Keratinocyte (primary cell): ENCODE measurements at regions not wholly inside any gene's neighbourhood (a gene's known extent, or its start where the extent isn't known, plus 50 kb on each side); places are given as distances from the start of the nearest gene placed in this dataset.

ENCODE experiments used
- DNase-seq: peaks from one replicate; pipeline ENCODE4 v3.0.0-alpha.2; 2011; ENCODE audit warnings: low read depth, missing footprints, low spot score
- FAIRE-seq: peaks from 2 replicates; lab custom pipeline; 2011; peaks lifted over from hg19 to GRCh38; lab: Jason Lieb, UNC
- H2AFZ ChIP-seq: 2 replicates; pipeline ENCODE4 v1.6.0; 2012; ENCODE audit warnings: low read length, control low read depth, inconsistent platforms; ENCODE audit not compliant: control insufficient read depth
- H3K27ac ChIP-seq: 2 replicates; pipeline ENCODE4 v1.5.1; 2011; ENCODE audit warnings: low read length; ENCODE audit not compliant: control insufficient read depth, insufficient read depth
- H3K27me3 ChIP-seq: 3 replicates; pipeline ENCODE4 v1.6.0; 2011; ENCODE audit warnings: low read length; ENCODE audit not compliant: control insufficient read depth, insufficient read depth; ENCODE audit errors: extremely low read depth
- H3K36me3 ChIP-seq, 2 experiments: 2 replicates in 1 of 2; 3 replicates in 1 of 2; pipeline ENCODE4 v1.5.1; 2011; ENCODE audit warnings: low read length in 2 of 2, mild to moderate bottlenecking in 1 of 2; ENCODE audit not compliant: control insufficient read depth in 2 of 2, insufficient read depth in 2 of 2; ENCODE audit errors: extremely low read depth in 1 of 2
- H3K4me1 ChIP-seq: 3 replicates; pipeline ENCODE4 v1.5.1; 2011; ENCODE audit warnings: low read length; ENCODE audit not compliant: control insufficient read depth, insufficient read depth; ENCODE audit errors: extremely low read depth
- H3K4me2 ChIP-seq: 3 replicates; pipeline ENCODE4 v1.6.0; 2011; ENCODE audit warnings: low read depth, low read length; ENCODE audit not compliant: control insufficient read depth, insufficient read depth; ENCODE audit errors: extremely low read depth
- H3K4me3 ChIP-seq, 3 experiments: fragments of 200-600 bp in 1 of 3; sonication (generic) in 1 of 3; 2 replicates in 2 of 3; 3 replicates in 1 of 3; pipeline ENCODE4 v1.5.1; 2011 to 2016; ENCODE audit warnings: low read length in 3 of 3, mild to moderate bottlenecking in 3 of 3, control low read depth in 2 of 3, inconsistent platforms in 1 of 3, low read depth in 1 of 3, mixed read lengths in 1 of 3, mixed run types in 1 of 3, moderate library complexity in 1 of 3; ENCODE audit not compliant: control insufficient read depth in 2 of 3, insufficient read depth in 2 of 3; ENCODE audit errors: extremely low read depth in 1 of 3
- H3K79me2 ChIP-seq: 2 replicates; pipeline ENCODE4 v1.6.0; 2012; ENCODE audit warnings: low read length; ENCODE audit not compliant: control insufficient read depth, insufficient read depth
- H3K9ac ChIP-seq: 3 replicates; pipeline ENCODE4 v1.6.0; 2011; ENCODE audit warnings: low read length; ENCODE audit not compliant: control insufficient read depth, insufficient read depth; ENCODE audit errors: extremely low read depth
- H3K9me1 ChIP-seq: 3 replicates; pipeline ENCODE4 v1.6.0; 2011; ENCODE audit warnings: low read length; ENCODE audit not compliant: control insufficient read depth, insufficient read depth; ENCODE audit errors: extremely low read depth
- H3K9me3 ChIP-seq: 2 replicates; pipeline ENCODE4 v1.5.1; 2012; ENCODE audit warnings: low read depth, low read length; ENCODE audit not compliant: control insufficient read depth
- H4K20me1 ChIP-seq: 3 replicates; pipeline ENCODE4 v1.6.0; 2011; ENCODE audit warnings: low read length; ENCODE audit not compliant: control insufficient read depth, insufficient read depth; ENCODE audit errors: extremely low read depth
- EZH2 ChIP-seq: IDR thresholded peaks from one replicate; pipeline ENCODE4 v1.6.1; 2012; ENCODE audit warnings: inconsistent platforms, mild to moderate bottlenecking, low read length, moderate library complexity
- dilution Hi-C: fragments of 300-500 bp; cut with MboI; formaldehyde crosslinking; loops from one replicate; pipeline ENCODE4 v1.7.0; 2020; ENCODE audit warnings: low sequenced_read_pairs; ENCODE audit not compliant: extremely low pct_ligation_motif_present
- TF ChIP-seq, protein P1 (sequence below), 3 experiments: IDR thresholded peaks in 1 of 3; conservative IDR thresholded peaks in 1 of 3; optimal IDR thresholded peaks in 1 of 3; 2 replicates in 2 of 3; 3 replicates in 1 of 3; pipeline versions ENCODE3 to v1.5.1; 2011; ENCODE audit warnings: low read length in 3 of 3, mild to moderate bottlenecking in 3 of 3, moderate library complexity in 2 of 3, control low read depth in 1 of 3, inconsistent platforms in 1 of 3; ENCODE audit not compliant: insufficient read depth in 2 of 3; ENCODE audit errors: extremely low read depth in 1 of 3

DNA sequence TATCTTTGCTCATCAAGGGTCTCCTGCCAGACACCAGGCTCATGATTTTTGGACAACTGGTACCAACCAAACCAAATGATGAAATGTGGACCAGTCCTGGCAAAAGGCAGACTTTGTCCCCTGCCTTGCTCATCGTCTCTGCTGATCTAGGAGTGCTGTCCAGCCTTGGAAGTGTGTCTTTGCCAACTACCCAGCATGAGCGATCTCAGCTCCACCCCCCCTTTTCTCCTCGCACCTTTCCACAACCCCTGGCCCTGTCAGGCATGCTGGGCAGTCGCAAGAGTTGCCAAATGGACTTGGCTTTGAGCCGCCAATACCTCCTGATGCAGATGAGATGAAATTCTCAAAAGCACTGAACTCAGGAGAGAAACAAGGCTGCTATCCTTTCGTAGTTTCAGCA is 174.3 kb downstream of the KCNA5 start:
- Histone ChIP-seq H3K9ac (no peak overlapping the region), H3K9me1 (no peaks in the 10 kb centered on the region), H3K36me3 (no peaks in the 10 kb centered on the region), H3K4me1 (no peaks in the 10 kb centered on the region), H3K4me3 (no peak overlapping the region), H3K9me3 (no peaks in the 10 kb centered on the region), H3K79me2 (no peaks in the 10 kb centered on the region), H4K20me1 (no peaks in the 10 kb centered on the region), H3K27ac (no peak overlapping the region), H3K4me2 (no peak overlapping the region), H3K27me3 (peaks cover 10% of the 10 kb centered on the region), H2AFZ (no peak overlapping the region)
- dilution Hi-C loops: no loop called here
- no peak for DNase-seq
- TF ChIP-seq, protein P1, sequence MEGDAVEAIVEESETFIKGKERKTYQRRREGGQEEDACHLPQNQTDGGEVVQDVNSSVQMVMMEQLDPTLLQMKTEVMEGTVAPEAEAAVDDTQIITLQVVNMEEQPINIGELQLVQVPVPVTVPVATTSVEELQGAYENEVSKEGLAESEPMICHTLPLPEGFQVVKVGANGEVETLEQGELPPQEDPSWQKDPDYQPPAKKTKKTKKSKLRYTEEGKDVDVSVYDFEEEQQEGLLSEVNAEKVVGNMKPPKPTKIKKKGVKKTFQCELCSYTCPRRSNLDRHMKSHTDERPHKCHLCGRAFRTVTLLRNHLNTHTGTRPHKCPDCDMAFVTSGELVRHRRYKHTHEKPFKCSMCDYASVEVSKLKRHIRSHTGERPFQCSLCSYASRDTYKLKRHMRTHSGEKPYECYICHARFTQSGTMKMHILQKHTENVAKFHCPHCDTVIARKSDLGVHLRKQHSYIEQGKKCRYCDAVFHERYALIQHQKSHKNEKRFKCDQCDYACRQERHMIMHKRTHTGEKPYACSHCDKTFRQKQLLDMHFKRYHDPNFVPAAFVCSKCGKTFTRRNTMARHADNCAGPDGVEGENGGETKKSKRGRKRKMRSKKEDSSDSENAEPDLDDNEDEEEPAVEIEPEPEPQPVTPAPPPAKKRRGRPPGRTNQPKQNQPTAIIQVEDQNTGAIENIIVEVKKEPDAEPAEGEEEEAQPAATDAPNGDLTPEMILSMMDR (optimal IDR thresholded peaks at IDR 0.05 in 1 of 3, IDR thresholded peaks at IDR 0.05 in 1 of 3, conservative IDR thresholded peaks at IDR 0.05 in 1 of 3; ENCODE audit: extremely low read depth in 1 of 3, insufficient read depth in 2 of 3, low read length in 3 of 3): no peak
- no peak for TF ChIP-seq EZH2
- no peak for FAIRE-seq

DNA sequence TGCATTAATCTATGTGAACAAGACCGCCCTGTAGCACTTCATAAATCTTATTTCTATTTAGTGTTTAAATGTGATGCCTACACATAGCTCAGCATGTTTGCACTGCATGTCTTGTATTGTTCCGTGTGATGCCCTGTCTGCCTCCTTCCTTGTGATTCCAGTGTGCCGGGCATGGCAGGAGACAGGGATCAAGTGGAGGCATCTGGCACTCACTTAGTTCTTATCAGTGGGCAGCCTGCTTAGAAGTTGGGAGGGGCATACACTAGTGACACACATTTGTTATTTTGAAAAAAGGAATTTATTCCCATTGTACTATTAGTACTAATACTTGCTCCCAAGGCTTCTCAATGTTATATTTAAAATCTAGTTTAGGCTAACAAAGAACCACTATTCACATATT is 176.4 kb downstream of the KCNA5 start:
- dilution Hi-C loops: no loop called here
- no peak for TF ChIP-seq EZH2
- TF ChIP-seq, protein P1 (optimal IDR thresholded peaks at IDR 0.05 in 1 of 3, IDR thresholded peaks at IDR 0.05 in 1 of 3, conservative IDR thresholded peaks at IDR 0.05 in 1 of 3; ENCODE audit: extremely low read depth in 1 of 3, insufficient read depth in 2 of 3, low read length in 3 of 3): no peak
- Histone ChIP-seq H3K79me2 (no peaks in the 10 kb centered on the region), H3K27me3 (peaks cover 9% of the 10 kb centered on the region), H3K9me1 (no peaks in the 10 kb centered on the region), H2AFZ (no peak overlapping the region), H3K27ac (no peak overlapping the region), H3K9ac (no peak overlapping the region), H3K4me1 (no peaks in the 10 kb centered on the region), H3K4me2 (no peak overlapping the region), H3K36me3 (no peaks in the 10 kb centered on the region), H3K4me3 (no peak overlapping the region), H4K20me1 (no peaks in the 10 kb centered on the region), H3K9me3 (no peaks in the 10 kb centered on the region)
- FAIRE-seq: no peak
- DNase-seq: no peak
